Endothelial cell (in vitro differentiated cells): ENCODE measurements at regions not wholly inside any gene's neighbourhood (a gene's known extent, or its start where the extent isn't known, plus 50 kb on each side); places are given as distances from the start of the nearest gene placed in this dataset.

Source experiments
- DNase-seq: peaks from one replicate; pipeline ENCODE4 v3.0.0; 2021; ENCODE audit warnings: low spot score
- H3K27ac Mint-ChIP-seq: one replicate; pipeline ENCODE4 v1.8.0; 2021; ENCODE audit warnings: mixed read lengths, inconsistent platforms; ENCODE audit not compliant: unreplicated experiment
- H3K27me3 Mint-ChIP-seq: one replicate; pipeline ENCODE4 v1.8.0; 2021; ENCODE audit warnings: mild to moderate bottlenecking, moderate library complexity, mixed read lengths, inconsistent platforms; ENCODE audit not compliant: unreplicated experiment
- H3K36me3 Mint-ChIP-seq: one replicate; pipeline ENCODE4 v1.8.0; 2021; ENCODE audit warnings: mild to moderate bottlenecking, low read depth, mixed read lengths, inconsistent platforms; ENCODE audit not compliant: unreplicated experiment
- H3K4me1 Mint-ChIP-seq: one replicate; pipeline ENCODE4 v1.8.0; 2021; ENCODE audit warnings: mild to moderate bottlenecking, mixed read lengths, inconsistent platforms; ENCODE audit not compliant: unreplicated experiment
- H3K4me3 Mint-ChIP-seq: one replicate; pipeline ENCODE4 v1.8.0; 2021; ENCODE audit warnings: mild to moderate bottlenecking, mixed read lengths, inconsistent platforms; ENCODE audit not compliant: unreplicated experiment
- H3K9me3 Mint-ChIP-seq: one replicate; pipeline ENCODE4 v1.8.0; 2021; ENCODE audit warnings: mixed read lengths, inconsistent platforms; ENCODE audit not compliant: unreplicated experiment
- TF ChIP-seq, protein P1 (sequence below): fragments of 200-600 bp; sonication (generic); IDR thresholded peaks from one replicate; pipeline ENCODE4 v1.5.0; 2021; ENCODE audit warnings: antibody characterized with exemption; ENCODE audit not compliant: unreplicated experiment

- H3K27ac Mint-ChIP-seq = no peak overlapping the region
- H3K4me3 Mint-ChIP-seq = no peak overlapping the region
- H3K9me3 Mint-ChIP-seq = no peaks in the 10 kb centered on the region
- no peaks in the 10 kb centered on the region for H3K36me3 Mint-ChIP-seq
- TF ChIP-seq, protein P1, sequence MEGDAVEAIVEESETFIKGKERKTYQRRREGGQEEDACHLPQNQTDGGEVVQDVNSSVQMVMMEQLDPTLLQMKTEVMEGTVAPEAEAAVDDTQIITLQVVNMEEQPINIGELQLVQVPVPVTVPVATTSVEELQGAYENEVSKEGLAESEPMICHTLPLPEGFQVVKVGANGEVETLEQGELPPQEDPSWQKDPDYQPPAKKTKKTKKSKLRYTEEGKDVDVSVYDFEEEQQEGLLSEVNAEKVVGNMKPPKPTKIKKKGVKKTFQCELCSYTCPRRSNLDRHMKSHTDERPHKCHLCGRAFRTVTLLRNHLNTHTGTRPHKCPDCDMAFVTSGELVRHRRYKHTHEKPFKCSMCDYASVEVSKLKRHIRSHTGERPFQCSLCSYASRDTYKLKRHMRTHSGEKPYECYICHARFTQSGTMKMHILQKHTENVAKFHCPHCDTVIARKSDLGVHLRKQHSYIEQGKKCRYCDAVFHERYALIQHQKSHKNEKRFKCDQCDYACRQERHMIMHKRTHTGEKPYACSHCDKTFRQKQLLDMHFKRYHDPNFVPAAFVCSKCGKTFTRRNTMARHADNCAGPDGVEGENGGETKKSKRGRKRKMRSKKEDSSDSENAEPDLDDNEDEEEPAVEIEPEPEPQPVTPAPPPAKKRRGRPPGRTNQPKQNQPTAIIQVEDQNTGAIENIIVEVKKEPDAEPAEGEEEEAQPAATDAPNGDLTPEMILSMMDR = no peak
- peaks cover 7% of the 10 kb centered on the region for H3K4me1 Mint-ChIP-seq
- DNase-seq = no peak
- H3K27me3 Mint-ChIP-seq = peaks cover 7% of the 10 kb centered on the region
These were observed 308.5 kb upstream of the PROK2 start for GRCh38 chr3:72093270-72093991.

- peaks cover 7% of the 10 kb centered on the region for H3K4me1 Mint-ChIP-seq
- no peaks in the 10 kb centered on the region for H3K9me3 Mint-ChIP-seq
- H3K36me3 Mint-ChIP-seq = no peaks in the 10 kb centered on the region
- TF ChIP-seq, protein P1 = no peak
- H3K27ac Mint-ChIP-seq = no peak overlapping the region
- H3K4me3 Mint-ChIP-seq = no peak overlapping the region
- no peak for DNase-seq
- peaks cover 8% of the 10 kb centered on the region for H3K27me3 Mint-ChIP-seq
These were observed 307.8 kb upstream of the PROK2 start for GRCh38 chr3:72092778-72093177.

GRCh38 chr3:72088486-72089025 is 303.6 kb upstream of the PROK2 start:
- Mint-ChIP-seq H3K27me3 (peaks cover 4% of the 10 kb centered on the region), H3K9me3 (no peaks in the 10 kb centered on the region), H3K36me3 (no peaks in the 10 kb centered on the region), H3K4me3 (no peak overlapping the region), H3K27ac (no peak overlapping the region), H3K4me1 (peaks cover 10% of the 10 kb centered on the region)
- TF ChIP-seq, protein P1 = no peak
- no peak for DNase-seq

DNA sequence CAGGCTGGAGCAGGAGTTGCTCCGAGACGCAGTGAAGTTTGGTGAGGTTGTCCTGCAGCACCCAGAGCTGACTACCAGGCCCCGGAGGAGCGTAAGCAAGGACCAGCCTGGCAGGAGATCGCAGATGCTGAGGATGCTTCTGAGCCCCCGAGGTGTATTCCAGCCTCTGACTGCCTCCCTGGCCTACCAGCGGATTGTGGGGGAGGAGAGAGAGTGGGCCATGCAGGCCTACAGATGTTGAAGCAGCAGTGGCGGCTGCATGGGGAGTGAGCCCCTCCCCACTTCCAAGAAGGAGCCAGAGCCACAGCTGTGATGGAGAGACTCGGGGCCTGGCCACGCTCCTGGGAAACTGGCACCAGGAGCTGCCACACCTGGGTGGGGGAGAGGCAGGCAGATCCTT is 302.5 kb upstream of the PROK2 start:
- Mint-ChIP-seq H3K4me3 (no peak overlapping the region), H3K27me3 (peaks cover 6% of the 10 kb centered on the region), H3K9me3 (no peaks in the 10 kb centered on the region), H3K36me3 (no peaks in the 10 kb centered on the region), H3K27ac (no peak overlapping the region), H3K4me1 (peaks cover 12% of the 10 kb centered on the region)
- DNase-seq = no peak
- TF ChIP-seq, protein P1 = no peak

GRCh38 chr3:72086743-72087087 is 301.8 kb upstream of the PROK2 start:
- Mint-ChIP-seq H3K36me3 (no peaks in the 10 kb centered on the region), H3K9me3 (no peaks in the 10 kb centered on the region), H3K4me3 (no peak overlapping the region), H3K4me1 (peaks cover 12% of the 10 kb centered on the region), H3K27ac (no peak overlapping the region), H3K27me3 (peaks cover 6% of the 10 kb centered on the region)
- DNase-seq = no peak
- TF ChIP-seq, protein P1 = no peak
